Stimulated activated CD4-positive, alpha-beta T cell treated with anti-CD3 and anti-CD28 coated beads, TNF-alpha, amount 100 ng/mL, for 24 hours (primary cell): ENCODE measurements at regions not wholly inside any gene's neighbourhood (a gene's known extent, or its start where the extent isn't known, plus 50 kb on each side); places are given as distances from the start of the nearest gene placed in this dataset.
"Not testable (repeated sequence)": the region's sequence is repeated elsewhere in the genome, so short reads cannot be mapped to it uniquely, and the experiment has no call there.

Source experiments
- DNase-seq, 3 experiments: peaks; one replicate each; pipeline ENCODE4 v3.0.0-alpha.2; 2020; ENCODE audit warnings: low read depth in 3 of 3

GRCh38 chr16:88265286-88265938 lies 117.3 kb upstream of the ZNF469 start:
- peak in 1 of 3 experiments; percentile 2 for DNase-seq

- DNase-seq = not testable (repeated sequence)
Measured at GRCh38 chr16:88266036-88266435, 116.7 kb upstream of the ZNF469 start.

- not testable (repeated sequence) for DNase-seq
Measured at GRCh38 chr16:88266935-88267551, 115.7 kb upstream of the ZNF469 start.

GRCh38 chr16:88268186-88268970 lies 114.4 kb upstream of the ZNF469 start:
- DNase-seq = not testable (repeated sequence)

GRCh38 chr16:88270171-88270790 lies 112.5 kb upstream of the ZNF469 start:
- not testable (repeated sequence) for DNase-seq

- not testable (repeated sequence) for DNase-seq
Measured at GRCh38 chr16:88271296-88271695, 111.5 kb upstream of the ZNF469 start.

GRCh38 chr16:88271776-88272175 lies 111.0 kb upstream of the ZNF469 start:
- DNase-seq = not testable (repeated sequence)

GRCh38 chr16:88272437-88272836 lies 110.3 kb upstream of the ZNF469 start:
- not testable (repeated sequence) for DNase-seq

- DNase-seq = not testable (repeated sequence)
Measured at GRCh38 chr16:88274126-88274750, 108.5 kb upstream of the ZNF469 start.

- no peak for DNase-seq
Measured at GRCh38 chr16:88274847-88275246, 107.9 kb upstream of the ZNF469 start.

- not testable (repeated sequence) for DNase-seq
Measured at GRCh38 chr16:88275336-88276122, 107.2 kb upstream of the ZNF469 start.

GRCh38 chr16:88276123-88276588 lies 106.6 kb upstream of the ZNF469 start:
- DNase-seq = not testable (repeated sequence)

GRCh38 chr16:88276591-88276990 lies 106.2 kb upstream of the ZNF469 start:
- DNase-seq = no peak

- DNase-seq = no peak
Measured at GRCh38 chr16:88279998-88280397, 102.8 kb upstream of the ZNF469 start.

- no peak for DNase-seq
Measured at GRCh38 chr16:88281858-88282563, 100.7 kb upstream of the ZNF469 start.

- no peak for DNase-seq
Measured at GRCh38 chr16:88282564-88283395, 100.0 kb upstream of the ZNF469 start.

- DNase-seq = no peak
Measured at GRCh38 chr16:88283596-88283995, 99.2 kb upstream of the ZNF469 start.

- no peak for DNase-seq
Measured at GRCh38 chr16:88284101-88284500, 98.7 kb upstream of the ZNF469 start.
